Stimulated activated CD8-positive, alpha-beta memory T cell treated with anti-CD3 and anti-CD28 coated beads, Interleukin-15, amount 100 ng/mL, for 24 hours (primary cell): ENCODE measurements at regions not wholly inside any gene's neighbourhood (a gene's known extent, or its start where the extent isn't known, plus 50 kb on each side); places are given as distances from the start of the nearest gene placed in this dataset.

Experiments used
- DNase-seq: peaks from one replicate; pipeline ENCODE4 v3.0.0-alpha.2; 2020; ENCODE audit warnings: low read depth

DNA sequence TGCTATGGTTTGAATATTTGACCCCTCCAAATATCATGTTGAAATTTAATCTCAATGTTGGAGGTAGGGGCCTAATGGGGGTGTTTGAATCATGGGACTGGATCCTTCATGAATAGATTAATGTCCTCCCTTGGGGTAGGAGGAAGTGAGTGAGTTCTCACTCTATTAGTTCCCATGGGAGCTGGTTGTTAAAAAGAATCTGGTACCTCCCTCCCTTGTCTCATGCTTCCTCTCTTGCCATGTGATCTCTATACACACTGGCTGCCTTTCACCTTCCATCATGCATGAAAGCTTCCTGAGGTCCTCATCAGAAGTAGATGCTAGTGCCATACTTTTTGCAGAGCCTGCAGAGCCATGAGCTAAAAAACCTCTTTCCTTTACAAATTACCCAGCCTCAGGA, 177.7 kb upstream of the MCTP2 start:
- DNase-seq = no peak

DNA sequence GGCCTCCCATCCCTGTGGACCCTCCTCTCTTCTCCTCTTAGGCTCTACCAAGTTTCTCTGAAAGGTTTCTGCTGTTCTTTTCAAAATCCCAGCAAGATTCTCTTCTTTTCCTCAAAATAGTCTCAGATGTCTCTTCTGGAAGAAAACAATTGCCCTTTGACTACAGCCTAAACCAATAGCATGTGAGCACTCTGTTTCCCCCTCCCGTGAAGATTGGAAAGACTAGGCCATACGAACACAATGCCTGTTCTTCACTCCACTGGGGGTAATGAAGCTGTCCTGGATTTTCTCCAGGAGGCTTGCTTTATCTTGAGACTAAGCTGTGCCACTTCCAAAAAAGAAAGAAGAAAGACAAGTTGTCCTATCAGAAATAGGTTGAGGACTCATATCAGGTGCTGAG, 178.7 kb upstream of the MCTP2 start:
- no peak for DNase-seq

DNA sequence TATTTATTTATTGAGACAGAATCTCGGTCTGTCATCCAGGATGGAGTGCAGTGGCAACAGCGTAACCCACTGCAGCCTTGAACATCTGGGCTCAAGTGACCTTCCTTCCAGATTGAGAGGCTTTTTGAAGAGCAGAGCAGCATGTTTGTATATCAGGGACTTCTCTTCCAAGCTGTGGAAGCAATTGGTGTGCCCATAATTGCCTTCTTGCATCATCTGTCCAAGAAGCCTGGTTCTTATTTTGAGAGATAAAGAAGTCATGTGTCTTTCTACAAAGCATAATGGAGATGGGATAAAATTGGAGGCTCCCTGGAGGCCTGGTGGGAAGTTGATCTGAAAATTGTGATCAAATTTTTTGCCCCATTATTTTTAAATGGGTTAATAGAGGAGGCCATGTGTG, 183.8 kb upstream of the MCTP2 start:
- DNase-seq = no peak

DNA sequence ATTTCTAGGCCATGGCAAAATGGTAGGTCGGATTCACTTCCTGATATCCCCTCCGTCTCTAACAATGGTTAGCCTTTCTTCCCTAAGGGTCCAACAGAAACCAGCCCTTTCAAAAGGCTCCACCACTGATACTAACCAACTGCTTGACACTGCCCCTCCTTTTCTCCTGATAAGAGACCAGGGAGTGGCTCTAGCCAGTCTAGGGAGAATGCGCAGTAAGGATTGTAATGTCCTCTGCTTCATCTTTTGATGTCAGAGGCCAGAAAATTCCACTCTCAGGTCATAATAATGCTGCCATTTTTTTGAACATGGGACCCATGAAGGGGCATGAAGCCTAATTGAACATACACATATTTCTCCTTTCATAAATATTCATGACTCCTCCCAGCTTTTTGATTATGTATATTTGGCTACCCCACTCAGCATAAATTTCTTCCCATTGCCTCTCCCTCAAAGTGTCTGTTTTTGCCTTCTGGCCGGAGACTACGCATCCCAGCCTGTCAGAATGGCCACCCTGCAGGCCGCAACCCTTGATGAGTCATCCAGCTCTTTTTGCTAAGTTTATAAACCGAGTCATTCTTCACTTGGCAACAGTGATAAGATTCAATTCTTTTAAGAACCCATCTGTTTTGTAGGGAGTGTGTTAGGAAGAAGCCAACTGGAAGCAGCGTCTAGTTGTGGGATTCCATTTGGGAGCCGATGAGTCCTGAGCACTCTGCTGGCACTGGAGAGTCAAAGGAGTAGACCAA, 189.0 kb upstream of the MCTP2 start:
- DNase-seq = no peak

DNA sequence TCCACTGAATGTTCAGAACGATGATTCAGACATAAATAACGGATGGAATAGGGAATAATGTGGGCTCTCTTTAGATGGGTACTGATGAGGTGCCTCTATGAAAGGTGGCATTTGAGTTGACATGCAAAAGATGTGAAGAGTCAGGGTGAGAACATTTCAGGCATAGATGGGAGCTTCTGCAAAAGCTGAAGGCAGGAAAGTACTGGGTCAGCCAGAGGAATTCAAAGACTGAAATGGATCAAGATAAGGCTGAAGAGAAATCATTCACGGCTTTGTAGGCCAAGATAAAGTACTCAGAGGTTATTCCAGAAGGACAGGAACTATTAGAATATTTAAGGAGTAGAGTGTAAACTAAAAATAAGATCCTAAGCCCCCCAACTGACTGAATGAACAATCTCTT, 189.6 kb upstream of the MCTP2 start:
- no peak for DNase-seq

DNA sequence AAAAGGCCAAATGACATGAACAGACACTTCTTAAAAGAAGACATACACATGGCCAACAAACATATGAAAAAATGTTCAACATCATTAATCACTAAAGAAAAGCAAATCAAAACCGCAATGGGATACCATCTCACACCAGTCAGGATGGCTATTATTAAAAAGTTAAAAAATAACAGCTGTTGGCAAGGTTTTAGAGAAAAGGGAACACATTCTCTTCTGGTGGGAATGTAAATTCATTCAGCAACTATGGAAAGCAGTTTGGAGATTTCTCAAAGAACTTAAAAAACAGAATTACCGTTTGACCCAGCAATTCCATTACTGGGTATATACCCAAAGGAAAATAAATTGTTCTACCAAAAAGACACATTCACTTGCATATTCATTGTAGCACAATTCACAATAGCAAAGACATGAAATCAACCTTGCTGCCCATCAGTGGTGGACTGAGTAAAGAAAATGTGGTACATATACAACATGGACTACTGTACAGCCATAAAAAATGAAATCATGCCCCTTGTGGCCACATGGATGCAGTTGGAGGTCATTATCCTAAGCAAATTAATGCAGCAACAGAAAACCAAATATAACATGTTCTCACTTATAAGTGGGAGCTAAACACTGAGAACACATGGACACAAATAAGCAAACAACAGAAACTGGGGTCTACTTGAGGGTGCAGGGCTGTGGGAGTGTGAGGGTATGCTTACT, 190.7 kb upstream of the MCTP2 start:
- no peak for DNase-seq

DNA sequence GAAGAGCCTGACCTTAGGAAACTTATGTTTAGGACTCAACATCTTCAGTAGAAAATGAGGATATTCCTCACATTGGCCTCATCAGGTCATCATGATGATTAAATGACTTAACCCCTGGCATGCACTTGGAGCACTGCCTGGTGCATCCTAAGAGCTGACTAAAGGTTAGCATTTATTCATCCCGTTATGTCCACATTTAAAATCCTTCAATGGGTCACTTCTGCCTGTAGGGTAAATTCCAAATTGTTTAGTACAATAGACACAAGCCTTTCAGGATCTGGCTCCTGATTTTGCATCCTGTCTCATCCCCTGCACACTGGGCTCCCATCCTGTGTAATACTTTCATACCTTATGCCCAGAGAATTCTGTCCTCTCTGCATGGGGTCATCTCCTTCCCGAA, 195.2 kb upstream of the MCTP2 start:
- no peak for DNase-seq

DNA sequence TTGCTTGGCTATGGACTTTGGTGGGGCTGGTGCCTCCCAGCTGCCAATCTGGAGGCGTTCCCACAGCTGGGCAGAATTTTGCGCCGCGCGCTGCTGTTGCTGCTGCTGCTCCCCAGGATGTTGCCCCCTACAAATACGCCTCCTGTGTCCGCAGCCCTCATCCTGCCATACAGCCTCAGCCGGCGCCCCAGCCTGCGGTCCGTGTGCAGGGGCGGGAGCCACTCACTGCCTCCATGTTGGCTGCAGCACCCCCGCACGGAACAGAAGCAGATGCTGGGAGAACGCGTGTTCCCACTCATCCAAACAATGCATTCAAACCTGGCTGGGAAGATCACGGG, 197.7 kb upstream of the MCTP2 start:
- no peak for DNase-seq

DNA sequence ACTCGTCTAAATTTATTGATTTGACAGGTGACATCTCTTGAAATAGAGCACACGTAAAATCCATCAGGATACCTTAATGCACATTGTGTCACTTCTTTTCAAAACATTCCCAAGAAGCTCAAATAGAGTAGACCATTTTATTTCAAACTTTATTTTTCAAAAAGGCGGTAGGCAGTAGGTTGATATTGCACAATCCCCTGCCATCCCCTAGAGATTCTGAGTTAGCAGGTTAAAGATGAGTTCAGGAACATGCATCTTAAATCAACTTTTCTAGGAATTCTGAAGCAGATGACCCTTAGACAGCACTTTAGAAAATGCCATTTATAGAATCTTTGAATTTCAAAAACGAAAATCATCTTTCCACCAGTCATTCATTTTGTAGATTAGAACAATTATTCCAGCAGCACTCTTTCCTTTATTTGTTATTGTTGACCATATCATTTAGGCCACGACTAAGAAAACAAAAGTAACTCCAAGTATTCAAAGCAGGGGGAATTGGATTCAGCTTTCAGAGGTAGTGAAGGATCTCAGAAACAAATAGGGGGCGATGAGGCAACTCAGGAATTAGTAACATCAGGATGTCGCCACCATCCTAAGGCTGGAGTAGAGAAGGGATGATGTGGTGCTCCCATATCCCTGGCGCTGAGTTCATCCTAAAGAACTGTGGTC, 198.2 kb upstream of the MCTP2 start:
- no peak for DNase-seq

DNA sequence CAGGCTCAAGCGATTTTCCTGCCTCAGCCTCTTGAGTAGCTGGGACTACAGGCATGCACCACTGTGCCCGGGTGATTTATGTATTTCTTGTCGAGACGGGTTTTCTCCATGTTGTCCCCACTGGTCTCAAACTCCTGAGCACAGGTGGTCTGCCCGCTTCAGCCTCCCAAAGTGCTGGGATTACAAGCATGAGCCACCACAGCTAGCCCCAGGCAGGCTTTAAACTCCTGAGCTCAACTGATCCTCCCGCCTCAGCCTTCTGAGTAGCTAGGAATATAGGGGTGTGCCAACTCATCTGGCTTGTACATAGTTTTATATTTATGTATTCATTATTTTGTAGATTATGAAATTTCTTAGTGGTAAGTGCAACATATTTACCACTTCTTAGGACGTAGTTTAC, 198.8 kb upstream of the MCTP2 start:
- DNase-seq = no peak

DNA sequence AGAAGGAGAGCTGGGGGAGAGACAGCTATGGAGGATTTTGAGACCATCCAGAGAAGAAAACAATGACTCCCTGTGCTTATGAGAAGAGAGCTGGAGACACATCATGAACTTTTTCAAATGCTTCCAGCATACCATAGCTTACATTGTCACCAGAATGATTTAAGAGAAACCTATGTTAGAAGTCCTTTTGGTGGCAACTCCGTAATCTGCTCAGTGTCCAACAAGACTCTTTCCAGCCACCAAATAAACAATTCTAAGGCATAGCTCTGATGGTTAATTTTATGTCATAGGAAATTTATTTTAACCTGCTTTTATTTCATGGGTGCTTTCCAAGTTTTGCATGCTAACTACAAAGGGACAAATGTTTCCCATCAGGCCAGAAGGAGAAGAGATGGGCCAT, 200.3 kb upstream of the MCTP2 start:
- DNase-seq = no peak

DNA sequence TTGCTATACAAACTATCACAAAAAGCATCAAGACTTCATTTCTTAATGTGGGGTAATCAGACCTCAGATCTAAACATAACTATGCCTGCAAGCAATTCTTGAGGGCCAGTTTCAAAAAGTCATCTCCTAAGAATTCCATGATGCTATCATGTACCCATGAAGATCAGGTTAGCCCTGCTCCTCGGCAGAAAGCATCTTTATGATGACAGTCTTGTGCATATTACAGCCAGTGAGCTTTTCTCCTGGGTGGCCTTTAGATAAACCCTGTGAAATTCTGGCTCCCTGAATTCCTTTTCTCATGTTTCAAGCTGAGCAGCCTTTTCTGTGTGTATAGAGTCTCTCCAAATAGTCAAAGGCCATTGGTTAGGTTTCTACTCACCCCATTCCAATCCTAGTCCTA, 201.9 kb upstream of the MCTP2 start:
- no peak for DNase-seq

DNA sequence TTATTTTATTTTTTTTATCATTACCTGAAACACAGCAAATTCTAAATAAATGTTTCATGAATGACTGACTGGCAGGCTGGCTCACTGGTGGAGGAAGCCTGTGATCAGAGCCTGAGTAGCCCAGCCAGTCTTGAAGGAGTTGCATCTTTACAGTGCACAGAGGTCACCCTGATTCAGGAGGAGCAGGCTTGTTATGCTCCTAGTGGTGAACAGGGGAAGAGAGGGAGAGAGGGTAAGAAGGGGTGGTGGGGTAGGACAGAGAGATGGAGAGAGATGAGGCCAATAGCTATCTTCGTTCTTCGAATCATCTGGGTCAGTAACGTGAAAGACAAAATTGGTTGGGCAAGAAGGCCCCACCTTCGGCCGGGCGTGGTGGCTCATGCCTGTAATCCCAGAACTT, 202.6 kb upstream of the MCTP2 start:
- DNase-seq = no peak

DNA sequence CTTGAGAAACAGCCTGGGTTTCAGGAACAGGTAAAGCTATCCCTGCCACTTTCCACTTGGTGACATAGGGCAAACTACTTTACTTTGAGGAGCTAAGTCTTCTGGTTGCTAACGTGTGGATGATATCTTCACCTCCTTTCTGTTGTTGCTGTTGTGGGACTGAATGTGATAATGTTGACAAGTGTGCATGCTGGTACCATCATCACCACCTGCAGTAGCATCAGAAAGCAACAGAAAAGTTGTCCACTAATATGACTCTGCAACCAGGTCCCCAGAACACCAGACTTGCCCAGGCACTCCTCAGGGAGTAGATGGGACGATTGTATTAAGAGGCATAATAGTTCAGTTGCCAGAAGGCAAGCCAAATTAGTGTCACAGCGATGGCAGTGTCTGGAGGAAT, 203.2 kb upstream of the MCTP2 start:
- DNase-seq = no peak

DNA sequence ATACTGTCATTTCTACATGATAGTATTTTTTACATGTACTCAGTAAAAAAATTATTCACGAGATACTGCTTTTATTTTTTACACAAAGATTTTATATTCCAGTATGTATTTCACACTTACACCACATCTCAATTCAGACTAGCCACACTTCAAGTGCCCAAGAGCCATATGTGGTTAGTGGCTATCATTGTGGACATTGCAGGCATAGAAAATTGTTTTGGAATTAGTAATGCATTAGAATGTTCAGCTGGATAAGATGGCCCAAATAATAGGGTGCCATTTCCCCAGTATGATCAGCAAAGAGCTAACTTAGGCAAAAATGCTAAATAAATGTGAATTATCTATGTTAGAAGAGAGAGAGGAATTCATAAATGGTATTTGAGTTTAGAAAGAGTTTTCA, 203.8 kb upstream of the MCTP2 start:
- DNase-seq = no peak

DNA sequence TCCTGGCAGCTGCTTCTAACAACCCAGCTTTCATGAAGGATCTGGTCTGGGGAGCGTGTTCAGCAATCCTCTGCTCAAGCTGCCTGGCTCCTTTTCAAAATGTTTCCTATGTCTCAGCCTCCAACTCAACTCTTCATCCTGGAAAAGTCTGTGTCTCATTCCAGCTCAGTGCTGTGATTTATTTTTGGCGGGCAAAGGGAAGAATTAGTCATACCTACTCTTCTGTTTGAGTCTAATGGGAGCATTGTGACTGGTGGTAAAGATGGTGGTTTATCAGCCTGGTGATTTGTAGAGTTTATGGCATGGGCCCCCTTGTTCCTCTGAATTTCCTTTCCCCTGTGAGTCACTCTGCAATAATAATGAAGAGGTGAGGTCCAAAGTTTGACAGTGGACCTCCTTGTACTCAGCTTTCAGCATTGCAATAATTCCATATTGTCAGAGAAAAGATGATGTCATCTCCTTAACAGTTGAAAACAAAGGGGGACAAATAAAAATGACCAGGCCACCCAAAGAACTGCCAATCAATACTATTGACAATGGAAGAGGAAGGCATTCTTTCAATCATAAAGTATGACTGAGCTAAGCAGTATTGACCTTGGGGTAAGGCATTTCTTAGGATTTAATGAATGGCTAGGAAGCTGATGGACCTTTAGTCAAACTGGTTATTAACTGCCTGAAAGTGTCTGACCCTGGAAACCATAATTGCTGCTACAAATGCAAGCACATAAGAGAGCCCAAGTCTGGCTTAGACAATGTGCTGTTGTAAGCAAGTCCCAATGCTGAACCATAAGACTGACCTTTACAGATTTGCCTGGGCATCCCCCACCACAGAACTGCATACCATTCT, 204.7 kb upstream of the MCTP2 start:
- DNase-seq = no peak

DNA sequence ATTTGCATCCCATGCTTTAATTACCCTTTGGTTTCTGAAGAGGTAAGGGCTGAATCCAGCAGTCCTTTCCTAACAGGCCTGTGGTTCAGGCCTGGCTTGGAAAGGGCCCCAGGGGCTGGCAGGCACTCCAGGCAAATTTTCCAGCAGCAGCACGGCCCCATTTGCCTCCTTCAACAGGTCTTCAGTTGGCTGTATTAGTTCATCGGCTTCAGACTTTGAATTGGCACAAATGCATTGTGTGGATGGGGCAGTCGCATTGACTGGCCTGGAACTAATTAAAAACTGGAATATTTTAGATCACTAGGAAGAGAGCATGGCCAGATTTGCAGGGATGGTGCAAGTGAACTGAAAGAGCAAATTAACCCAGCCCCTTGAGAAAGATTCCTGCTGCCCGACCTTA, 207.8 kb upstream of the MCTP2 start:
- no peak for DNase-seq

DNA sequence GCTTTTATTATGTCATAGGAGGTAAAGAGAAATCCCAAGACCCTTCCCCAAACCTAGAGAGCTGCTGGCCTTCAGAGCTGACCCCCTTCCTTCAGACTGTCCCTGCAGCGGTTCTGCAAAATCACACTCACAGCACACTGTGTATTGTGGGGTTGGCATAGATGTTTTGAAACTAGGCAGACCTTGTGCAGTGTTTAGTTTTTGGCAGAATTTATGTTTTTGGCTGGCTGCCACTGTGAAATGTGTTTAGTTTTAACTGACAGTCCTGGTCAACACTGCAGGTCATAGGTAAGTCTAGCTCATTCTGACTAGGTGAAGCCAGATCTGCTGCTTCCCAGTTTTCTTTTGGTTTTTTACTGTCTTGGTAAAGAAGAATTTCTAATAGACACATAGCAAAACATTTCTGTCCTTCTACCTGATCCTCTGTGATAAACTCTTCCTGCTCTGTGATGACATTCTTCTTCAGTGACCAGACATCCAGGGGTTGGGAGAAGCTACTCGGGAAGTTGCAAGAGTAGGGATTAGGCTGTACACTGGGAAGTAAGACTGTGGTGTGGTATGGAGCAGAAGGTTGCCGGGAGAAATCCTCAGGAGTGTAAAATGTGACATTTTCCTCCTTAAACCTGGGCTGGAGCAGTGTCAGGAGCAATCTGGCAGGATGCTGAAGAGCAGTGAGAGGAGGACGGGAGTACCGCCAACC, 209.6 kb upstream of the MCTP2 start:
- no peak for DNase-seq

DNA sequence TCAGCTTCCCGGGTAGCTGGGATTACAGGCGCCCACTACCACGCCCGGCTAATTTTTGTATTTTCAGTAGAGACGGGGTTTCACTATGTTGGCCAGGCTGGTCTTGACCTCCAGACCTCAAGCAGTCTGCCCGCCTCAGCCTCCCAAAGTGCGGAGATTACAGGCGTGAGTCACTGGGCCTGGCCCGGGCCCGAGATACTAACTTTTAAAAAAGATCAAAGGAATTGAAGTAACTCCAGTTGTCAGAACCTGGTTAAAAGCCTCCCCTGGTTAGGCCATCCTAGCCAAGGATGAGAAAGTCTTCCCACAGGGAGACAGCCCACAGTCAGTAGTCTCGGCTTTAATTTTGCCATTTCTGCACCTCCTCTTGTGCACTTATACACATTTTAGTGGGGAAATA, 212.3 kb upstream of the MCTP2 start:
- no peak for DNase-seq

DNA sequence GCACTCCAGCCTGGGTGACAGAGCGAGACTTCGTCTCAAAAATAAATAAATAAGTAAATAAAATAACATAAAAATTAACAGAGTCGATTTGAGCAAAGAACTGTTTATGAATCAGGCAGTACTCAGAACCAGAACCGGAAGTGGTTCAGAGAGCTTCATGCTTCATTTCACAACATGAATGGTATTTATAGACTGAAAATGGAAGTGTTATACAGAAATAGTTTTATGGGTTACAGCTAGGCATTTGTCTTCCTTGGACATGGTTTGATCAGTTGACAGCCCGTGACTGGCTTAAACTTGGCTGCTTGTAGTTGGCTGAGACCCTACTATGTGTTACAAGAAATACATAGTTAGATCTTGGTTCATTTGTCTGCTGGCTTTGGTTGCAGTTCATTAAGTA, 216.0 kb upstream of the MCTP2 start:
- DNase-seq = no peak

DNA sequence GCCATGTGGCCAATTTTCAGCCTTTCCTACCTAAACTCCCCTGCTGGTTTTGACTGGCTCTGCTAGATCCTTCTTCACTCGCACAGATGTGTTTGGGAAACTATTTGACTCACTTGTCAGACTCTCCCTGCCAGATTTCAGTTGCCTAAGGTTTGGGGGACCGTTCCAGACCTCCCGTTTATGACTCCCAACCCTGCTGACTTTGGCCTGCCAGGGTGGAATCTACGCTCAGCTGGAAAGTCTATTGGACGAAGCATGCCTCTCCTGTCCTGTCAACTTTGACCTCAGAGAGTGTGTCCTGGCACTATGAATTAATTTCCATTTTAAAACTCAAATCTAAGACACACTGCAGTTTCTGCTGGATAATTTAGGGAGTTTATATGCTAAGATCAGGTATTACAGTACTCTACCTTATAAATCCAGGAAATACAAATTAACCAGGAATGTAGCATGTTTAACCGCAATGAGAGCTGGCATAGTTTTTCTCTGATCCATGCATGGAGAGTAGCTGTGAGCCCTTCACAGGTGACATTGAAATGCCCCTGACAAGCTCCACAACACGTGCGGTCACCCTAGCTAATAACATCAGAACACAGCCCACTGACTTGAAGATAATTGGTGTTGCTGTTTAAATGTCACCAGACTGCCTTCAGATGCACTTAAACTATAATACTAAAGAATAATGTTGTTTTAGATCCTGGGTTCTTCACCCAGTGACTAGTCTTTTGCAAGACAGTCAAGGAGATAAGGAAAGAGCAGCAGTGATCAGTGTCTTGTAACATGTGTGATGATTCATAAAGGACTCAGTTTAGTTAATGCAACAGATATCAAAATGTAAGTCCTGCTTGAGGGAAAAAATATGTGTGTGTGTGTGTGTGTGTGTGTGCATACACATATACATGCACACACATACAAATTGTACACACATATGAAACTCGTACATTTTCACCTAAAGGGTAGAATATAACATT, 223.0 kb upstream of the MCTP2 start:
- DNase-seq = no peak
